Activated T-helper 1 cell treated with anti-CD3 and anti-CD28 coated beads, Interleukin-2, amount 50 U/mL, for 16 hours (primary cell): ENCODE measurements at regions not wholly inside any gene's neighbourhood (a gene's known extent, or its start where the extent isn't known, plus 50 kb on each side); places are given as distances from the start of the nearest gene placed in this dataset.
"Not testable (repeated sequence)": the region's sequence is repeated elsewhere in the genome, so short reads cannot be mapped to it uniquely, and the experiment has no call there.

Source experiments
- DNase-seq, 2 donors: peaks; one replicate each; pipeline ENCODE4 v3.0.0-alpha.2; 2020; ENCODE audit warnings: low read depth in 1 of 2, low spot score in 1 of 2

- no peak for DNase-seq
These were observed 251.7 kb downstream of the TSN start for GRCh38 chr2:122007126-122007525.

GRCh38 chr2:122007577-122007976 lies 252.1 kb downstream of the TSN start:
- no peak for DNase-seq

DNA sequence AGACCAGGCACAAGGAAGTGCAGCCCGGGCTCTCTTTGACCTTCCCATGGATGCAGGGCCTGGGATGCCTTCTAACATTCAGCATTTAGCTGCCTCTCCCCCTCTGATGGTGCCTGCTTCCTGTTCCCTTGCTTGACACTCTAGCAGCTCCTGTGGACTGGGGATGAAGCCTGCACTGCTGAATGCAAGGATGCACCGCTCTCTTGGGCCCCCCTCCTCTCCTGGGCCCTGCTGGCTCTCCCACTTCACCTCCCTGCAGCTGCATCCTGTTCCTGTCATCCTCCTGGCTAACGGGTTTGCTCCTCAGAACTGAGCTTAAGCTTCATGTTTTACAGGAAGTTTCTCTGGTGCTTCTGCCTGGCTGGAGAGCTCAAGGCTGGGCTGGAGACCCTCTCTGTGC lies 254.1 kb downstream of the TSN start:
- DNase-seq, result no peak

GRCh38 chr2:122011493-122012270 lies 256.2 kb downstream of the TSN start:
- no peak for DNase-seq

GRCh38 chr2:122018736-122019135 lies 263.3 kb downstream of the TSN start:
- no peak for DNase-seq

DNA sequence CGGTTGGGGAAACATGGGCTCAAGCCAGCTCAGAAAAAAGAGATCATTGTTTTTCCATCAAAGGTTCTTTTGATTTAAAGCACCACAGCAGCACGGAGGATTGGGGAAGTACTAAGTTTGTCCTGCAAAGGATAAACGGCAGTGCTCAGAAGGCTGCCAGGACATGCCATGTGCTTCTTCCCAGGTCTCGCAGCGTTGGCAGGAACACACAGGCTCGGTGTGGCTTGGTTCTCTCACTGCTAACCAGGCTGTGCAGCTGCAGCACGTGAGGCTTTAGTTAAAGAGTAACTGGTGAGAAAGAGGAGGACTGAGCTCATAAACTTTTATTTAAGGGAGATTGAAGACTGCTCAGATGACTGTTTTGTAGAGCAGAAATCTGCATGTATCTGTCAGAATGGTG lies 264.3 kb downstream of the TSN start:
- DNase-seq, result no peak

DNA sequence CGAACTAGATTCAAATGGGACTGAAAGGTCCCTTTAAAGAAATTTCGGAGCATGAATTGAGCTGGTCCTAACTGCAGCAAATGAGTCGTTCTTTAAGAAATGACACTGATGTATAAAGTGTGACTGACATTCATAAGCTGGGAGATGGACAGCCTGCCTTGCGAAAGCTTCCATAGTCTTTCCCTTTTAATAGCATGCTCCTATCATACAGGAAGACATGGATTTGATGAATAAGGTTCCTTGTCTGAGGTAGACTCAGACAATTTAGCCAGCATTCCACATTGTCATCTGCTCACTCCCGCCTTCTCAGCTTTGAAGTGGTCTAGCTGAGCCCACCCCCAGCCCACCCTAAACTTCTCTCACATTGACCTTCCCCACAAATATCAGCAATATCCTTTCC lies 264.9 kb downstream of the TSN start:
- no peak for DNase-seq

DNA sequence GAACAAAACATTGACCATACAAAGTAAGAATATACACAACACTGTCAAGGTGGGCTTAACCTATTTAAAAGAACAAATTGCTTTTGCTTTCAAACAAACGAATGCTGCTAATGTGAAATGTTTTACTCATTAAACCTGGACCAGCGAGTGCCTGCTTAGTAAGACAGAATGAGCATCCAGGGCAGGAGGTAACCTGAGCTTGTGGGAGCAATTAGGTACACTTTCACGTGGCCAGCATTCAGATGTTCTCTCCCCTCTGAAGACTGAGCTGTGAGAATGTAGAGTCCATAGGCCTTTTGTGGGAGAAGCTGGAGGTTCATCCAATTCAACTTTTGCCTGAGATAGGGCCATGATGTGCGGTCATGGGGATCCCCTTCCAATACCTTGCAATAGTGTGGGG lies 266.5 kb downstream of the TSN start:
- no peak for DNase-seq

GRCh38 chr2:122022531-122022930 lies 267.1 kb downstream of the TSN start:
- no peak for DNase-seq

GRCh38 chr2:122023059-122023864 lies 267.8 kb downstream of the TSN start:
- no peak for DNase-seq

DNA sequence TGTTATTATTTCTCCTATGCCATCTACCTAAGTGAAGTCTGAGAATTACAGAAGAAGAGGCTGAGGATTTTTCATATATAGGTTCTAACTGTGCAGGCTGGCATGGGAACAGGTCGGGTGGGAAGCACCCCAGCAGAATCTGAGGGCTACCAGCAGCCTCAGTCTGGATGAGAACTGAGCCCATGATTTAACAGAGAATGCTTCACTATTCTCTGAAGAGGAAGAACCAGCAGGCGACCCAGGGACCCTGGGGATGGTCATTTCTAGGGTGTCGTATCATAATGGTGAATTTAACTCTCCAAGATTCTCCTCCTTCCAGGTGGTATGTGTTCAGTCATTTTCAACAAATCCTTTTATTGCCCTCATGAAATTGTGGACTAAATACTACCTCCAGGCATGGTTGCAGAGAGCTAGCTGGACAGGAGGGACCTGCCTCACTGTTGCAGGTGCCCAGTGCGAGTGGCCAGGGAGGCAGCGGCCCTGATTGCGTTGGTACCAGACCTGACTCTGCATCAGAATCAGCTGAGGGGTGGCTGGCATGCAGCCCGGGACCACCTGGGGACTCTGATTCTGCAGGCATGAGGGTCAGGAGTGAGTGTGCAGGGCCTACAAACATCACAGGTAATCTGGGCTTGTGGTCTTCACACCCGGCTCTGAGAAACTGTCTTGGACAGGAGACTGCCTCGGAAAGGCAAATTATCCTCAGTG lies 272.2 kb downstream of the TSN start:
- DNase-seq, result no peak

- no peak for DNase-seq
These were observed 273.1 kb downstream of the TSN start for GRCh38 chr2:122028371-122029100.

- DNase-seq, result no peak
These were observed 274.0 kb downstream of the TSN start for GRCh38 chr2:122029456-122029855.

GRCh38 chr2:122029945-122030344 lies 274.5 kb downstream of the TSN start:
- DNase-seq, result no peak

- no peak for DNase-seq
These were observed 276.3 kb downstream of the TSN start for GRCh38 chr2:122031544-122032263.

GRCh38 chr2:122032264-122032645 lies 276.8 kb downstream of the TSN start:
- no peak for DNase-seq

DNA sequence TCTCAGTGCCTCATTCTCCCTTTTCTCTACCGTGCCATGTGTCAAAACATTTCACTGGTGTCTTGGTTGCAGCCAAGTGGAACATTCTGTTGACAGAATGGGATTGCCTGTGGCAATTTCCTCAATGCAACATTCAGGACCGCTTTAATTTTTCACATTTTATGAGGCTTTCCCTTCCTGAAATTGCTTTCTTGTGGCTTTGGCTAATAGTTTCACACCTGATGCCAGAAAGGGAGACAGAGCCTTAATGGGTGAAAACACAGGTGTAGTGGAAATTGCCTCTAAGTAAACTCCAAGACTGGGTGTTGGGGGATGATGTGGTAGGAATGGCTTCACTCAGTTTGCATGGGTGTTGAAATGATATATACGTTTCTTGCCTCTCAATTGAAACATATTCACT lies 278.3 kb downstream of the TSN start:
- no peak for DNase-seq

DNA sequence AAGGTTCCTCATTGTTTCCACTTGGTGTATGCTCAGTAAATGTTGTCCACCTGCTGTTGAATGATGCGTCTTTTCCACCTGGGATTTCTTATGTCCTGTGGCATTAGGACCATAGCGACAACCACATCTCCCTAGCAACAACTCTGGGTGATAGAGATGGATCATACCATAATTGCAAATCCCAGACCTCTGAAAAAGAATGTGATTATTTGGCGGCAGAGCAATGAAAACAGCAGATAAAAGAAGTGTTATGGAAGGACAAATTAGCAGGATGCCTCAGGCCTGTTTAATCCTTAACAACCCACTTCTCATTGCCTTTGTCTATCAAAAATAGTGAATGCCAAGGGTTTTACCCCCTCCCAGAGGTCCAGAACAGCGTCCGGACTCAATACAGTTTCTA lies 278.9 kb downstream of the TSN start:
- DNase-seq, result no peak

DNA sequence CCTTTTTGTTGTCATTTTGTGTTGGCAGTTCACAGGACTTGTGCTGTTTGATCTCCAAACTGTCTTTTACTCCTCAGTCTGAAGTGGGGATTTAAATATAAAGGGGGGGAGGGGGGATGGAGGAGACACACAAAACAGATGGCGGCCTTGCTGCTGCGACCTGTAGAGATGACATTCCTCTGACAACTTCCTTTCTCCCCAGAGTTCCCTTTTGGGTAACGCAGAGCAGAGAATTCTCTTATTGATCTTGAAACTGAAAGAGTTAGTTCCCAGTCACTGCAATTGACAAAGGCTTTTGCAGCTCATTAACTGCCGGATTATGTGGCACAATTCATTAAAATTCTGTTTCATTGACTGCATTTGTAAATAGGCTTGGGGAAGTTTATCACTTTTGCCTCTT lies 279.3 kb downstream of the TSN start:
- no peak for DNase-seq

GRCh38 chr2:122038816-122039215 lies 283.4 kb downstream of the TSN start:
- DNase-seq, result not testable (repeated sequence)

- DNase-seq, result no peak
These were observed 286.0 kb downstream of the TSN start for GRCh38 chr2:122041455-122041854.
